ENCODE measurements at regions not wholly inside any gene's neighbourhood (a gene's known extent, or its start where the extent isn't known, plus 50 kb on each side); places are given as distances from the start of the nearest gene placed in this dataset.

DNA sequence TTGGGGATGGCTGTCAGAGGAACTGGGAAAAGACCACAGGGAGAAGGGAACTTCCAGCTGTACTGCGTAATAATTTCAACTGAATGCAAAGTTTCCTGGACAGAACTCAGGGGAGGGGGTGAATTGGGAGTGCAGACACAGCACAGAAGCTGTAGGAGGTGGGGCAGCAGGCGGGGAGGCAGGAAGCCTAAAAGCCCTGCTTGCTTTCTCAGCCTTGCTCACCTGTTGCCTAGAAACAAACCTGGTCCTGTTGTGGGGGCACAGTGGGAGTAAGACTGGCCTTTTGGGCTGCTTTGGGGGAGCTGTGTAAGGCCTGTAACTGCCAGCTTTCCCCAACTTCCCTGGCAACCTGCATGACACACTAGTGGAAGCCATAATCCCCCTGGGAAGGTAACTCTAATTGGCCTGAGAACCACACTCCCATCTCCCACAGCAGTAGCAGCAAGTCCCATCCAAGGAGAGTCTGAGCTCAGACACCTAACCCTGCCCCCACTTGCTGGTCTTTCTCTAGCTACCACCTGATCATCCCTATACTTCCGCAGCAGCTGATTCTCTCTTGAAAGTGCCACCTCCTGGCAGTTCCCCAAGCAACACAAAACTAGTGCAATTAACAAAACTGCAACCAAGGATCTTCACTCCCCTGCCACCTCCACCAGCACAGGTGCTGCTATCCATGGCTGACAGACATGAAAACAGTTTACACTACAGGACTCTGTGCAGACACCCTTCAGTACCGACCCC is 1239.3 kb downstream of the SORCS1 start:
- TF ChIP-seq SUZ12 (IDR thresholded peaks at IDR 0.05; ENCODE audit: extremely low read depth, insufficient read depth, insufficient read length) (no peak), ZNF274 (IDR thresholded peaks at IDR 0.05; ENCODE audit: low read depth, low read length) (no peak)

Measured in NT2/D1 (cell line).